ENCODE measurements at regions not wholly inside any gene's neighbourhood (a gene's known extent, or its start where the extent isn't known, plus 50 kb on each side); places are given as distances from the start of the nearest gene placed in this dataset. TPM values are rescaled to one million over a fixed set of nuclear protein-coding genes. Genes with fewer than 3 reads are reported as not detected.

DNA sequence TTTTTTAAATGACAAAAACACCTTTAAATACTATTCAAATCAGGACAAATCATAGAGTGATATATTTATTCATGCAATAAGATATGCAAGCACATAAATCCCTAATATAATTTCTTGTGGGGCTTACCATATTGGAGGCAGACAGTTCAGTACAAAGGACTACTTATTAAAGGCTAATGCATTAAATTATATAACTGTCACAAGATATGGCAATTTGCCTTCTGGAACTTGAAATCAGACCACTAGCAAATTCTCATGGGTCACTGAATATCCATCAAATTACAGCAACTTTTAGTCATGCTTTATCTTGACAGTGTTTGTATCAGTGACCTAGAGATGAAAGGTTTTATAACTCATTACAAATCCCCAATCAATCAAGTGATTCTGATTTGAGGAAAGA is 54.1 kb upstream of the NCAM2 start:
- TF ChIP-seq TCF7L2 (IDR thresholded peaks at IDR 0.05; ENCODE audit: low read depth, low read length) (no peak), POLR2AphosphoS5 (IDR thresholded peaks at IDR 0.05; ENCODE audit: low read depth, low read length) (no peak), SIN3A (IDR thresholded peaks at IDR 0.05; ENCODE audit: borderline replicate concordance, insufficient read depth, low read depth, low read length) (no peak)
- TF ChIP-seq, protein P1, sequence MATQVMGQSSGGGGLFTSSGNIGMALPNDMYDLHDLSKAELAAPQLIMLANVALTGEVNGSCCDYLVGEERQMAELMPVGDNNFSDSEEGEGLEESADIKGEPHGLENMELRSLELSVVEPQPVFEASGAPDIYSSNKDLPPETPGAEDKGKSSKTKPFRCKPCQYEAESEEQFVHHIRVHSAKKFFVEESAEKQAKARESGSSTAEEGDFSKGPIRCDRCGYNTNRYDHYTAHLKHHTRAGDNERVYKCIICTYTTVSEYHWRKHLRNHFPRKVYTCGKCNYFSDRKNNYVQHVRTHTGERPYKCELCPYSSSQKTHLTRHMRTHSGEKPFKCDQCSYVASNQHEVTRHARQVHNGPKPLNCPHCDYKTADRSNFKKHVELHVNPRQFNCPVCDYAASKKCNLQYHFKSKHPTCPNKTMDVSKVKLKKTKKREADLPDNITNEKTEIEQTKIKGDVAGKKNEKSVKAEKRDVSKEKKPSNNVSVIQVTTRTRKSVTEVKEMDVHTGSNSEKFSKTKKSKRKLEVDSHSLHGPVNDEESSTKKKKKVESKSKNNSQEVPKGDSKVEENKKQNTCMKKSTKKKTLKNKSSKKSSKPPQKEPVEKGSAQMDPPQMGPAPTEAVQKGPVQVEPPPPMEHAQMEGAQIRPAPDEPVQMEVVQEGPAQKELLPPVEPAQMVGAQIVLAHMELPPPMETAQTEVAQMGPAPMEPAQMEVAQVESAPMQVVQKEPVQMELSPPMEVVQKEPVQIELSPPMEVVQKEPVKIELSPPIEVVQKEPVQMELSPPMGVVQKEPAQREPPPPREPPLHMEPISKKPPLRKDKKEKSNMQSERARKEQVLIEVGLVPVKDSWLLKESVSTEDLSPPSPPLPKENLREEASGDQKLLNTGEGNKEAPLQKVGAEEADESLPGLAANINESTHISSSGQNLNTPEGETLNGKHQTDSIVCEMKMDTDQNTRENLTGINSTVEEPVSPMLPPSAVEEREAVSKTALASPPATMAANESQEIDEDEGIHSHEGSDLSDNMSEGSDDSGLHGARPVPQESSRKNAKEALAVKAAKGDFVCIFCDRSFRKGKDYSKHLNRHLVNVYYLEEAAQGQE (IDR thresholded peaks at IDR 0.05; ENCODE audit: insufficient read depth in 1 of 2, low read depth in 2 of 2, low read length in 1 of 2) = no peak
- TF ChIP-seq, protein P2, sequence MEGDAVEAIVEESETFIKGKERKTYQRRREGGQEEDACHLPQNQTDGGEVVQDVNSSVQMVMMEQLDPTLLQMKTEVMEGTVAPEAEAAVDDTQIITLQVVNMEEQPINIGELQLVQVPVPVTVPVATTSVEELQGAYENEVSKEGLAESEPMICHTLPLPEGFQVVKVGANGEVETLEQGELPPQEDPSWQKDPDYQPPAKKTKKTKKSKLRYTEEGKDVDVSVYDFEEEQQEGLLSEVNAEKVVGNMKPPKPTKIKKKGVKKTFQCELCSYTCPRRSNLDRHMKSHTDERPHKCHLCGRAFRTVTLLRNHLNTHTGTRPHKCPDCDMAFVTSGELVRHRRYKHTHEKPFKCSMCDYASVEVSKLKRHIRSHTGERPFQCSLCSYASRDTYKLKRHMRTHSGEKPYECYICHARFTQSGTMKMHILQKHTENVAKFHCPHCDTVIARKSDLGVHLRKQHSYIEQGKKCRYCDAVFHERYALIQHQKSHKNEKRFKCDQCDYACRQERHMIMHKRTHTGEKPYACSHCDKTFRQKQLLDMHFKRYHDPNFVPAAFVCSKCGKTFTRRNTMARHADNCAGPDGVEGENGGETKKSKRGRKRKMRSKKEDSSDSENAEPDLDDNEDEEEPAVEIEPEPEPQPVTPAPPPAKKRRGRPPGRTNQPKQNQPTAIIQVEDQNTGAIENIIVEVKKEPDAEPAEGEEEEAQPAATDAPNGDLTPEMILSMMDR (IDR thresholded peaks at IDR 0.05) = no peak
- H3K9me3 ChIP-seq (ENCODE audit: control insufficient read depth, insufficient read depth, low read depth, low read length) = no peaks in the 10 kb centered on the region
- BruUV-seq (replicated peaks) = no TSS peak
- ChIA-PET POLR2A (no interaction called here), CTCF (no interaction called here)
- intact Hi-C loops (cut with micrococcal nuclease; ENCODE audit: unreplicated experiment) (no loop called here), in situ Hi-C loops (cut with HindIII; ENCODE audit: low pct_unique_long_range_greater_than_20kb, low sequenced_read_pairs) (no loop called here)
- no peak for ATAC-seq
- H3K36me3 ChIP-seq (ENCODE audit: control insufficient read depth, insufficient read depth, low read length) = no peaks in the 10 kb centered on the region
- H3K4me1 ChIP-seq (ENCODE audit: control insufficient read depth, insufficient read depth, low read length) = no peaks in the 10 kb centered on the region
- DNase-seq (ENCODE audit: low read depth, low spot score) = no peak
- H3K27ac ChIP-seq (ENCODE audit: low read length) = no peak overlapping the region
- no peak overlapping the region for H3K4me3 ChIP-seq (ENCODE audit: low read depth in 2 of 2, low read length in 2 of 2)
- no peaks in the 10 kb centered on the region for H3K27me3 ChIP-seq (ENCODE audit: control insufficient read depth, insufficient read depth, low read length)

DNA sequence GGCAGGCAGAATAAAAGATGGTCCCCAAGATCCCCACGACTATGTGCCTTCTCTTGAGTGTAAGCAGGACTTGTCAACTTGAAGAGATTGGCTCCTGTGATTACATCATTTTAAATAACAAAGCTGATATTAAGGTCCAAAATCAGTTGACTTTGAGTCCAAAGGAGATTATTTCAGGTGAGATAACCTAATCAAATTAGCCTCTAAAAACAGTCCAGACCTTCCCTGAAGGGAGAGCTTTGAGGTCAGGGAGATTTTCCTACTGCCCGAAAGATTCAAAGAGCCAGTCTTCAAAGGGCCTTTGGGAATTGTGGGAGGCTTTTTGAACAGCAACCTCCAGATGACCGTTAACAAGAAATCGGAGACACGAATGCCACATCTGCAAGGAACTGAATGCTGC is 51.5 kb upstream of the NCAM2 start:
- DNase-seq (ENCODE audit: low read depth, low spot score) (no peak), ATAC-seq (no peak)
- Histone ChIP-seq H3K4me3 (ENCODE audit: low read depth in 2 of 2, low read length in 2 of 2) (no peak overlapping the region), H3K36me3 (ENCODE audit: control insufficient read depth, insufficient read depth, low read length) (no peaks in the 10 kb centered on the region), H3K27me3 (ENCODE audit: control insufficient read depth, insufficient read depth, low read length) (no peaks in the 10 kb centered on the region), H3K4me1 (ENCODE audit: control insufficient read depth, insufficient read depth, low read length) (no peaks in the 10 kb centered on the region), H3K9me3 (ENCODE audit: control insufficient read depth, insufficient read depth, low read depth, low read length) (no peaks in the 10 kb centered on the region), H3K27ac (ENCODE audit: low read length) (no peak overlapping the region)
- in situ Hi-C loops (cut with HindIII; ENCODE audit: low pct_unique_long_range_greater_than_20kb, low sequenced_read_pairs) (no loop called here), intact Hi-C loops (cut with micrococcal nuclease; ENCODE audit: unreplicated experiment) (no loop called here)
- POLR2A ChIA-PET = no interaction called here
- no peak for TF ChIP-seq POLR2AphosphoS5 (IDR thresholded peaks at IDR 0.05; ENCODE audit: low read depth, low read length)
- TF ChIP-seq, protein P1 (IDR thresholded peaks at IDR 0.05; ENCODE audit: insufficient read depth in 1 of 2, low read depth in 2 of 2, low read length in 1 of 2) = no peak
- TF ChIP-seq, protein P2 (IDR thresholded peaks at IDR 0.05) = no peak
- TF ChIP-seq SIN3A (IDR thresholded peaks at IDR 0.05; ENCODE audit: borderline replicate concordance, insufficient read depth, low read depth, low read length) = no peak
- TF ChIP-seq TCF7L2 (IDR thresholded peaks at IDR 0.05; ENCODE audit: low read depth, low read length) = no peak
- BruUV-seq (replicated peaks) = no TSS peak
- CTCF ChIA-PET = no interaction called here

Small RNA genes in the stretch of these regions (microRNA-seq; reads per million reads assigned to microRNA genes)
- not detected for gene MIR548X (ENCODE audit: unreplicated experiment)
